ENCODE measurements at regions not wholly inside any gene's neighbourhood (a gene's known extent, or its start where the extent isn't known, plus 50 kb on each side); places are given as distances from the start of the nearest gene placed in this dataset.

GRCh38 chr6:131410785-131411184, 162.2 kb upstream of the ARG1 start:
- TF ChIP-seq POLR2AphosphoS5 (IDR thresholded peaks at IDR 0.05; ENCODE audit: low read depth, low read length) = no peak
- TF ChIP-seq TAF1 (IDR thresholded peaks at IDR 0.05; ENCODE audit: borderline replicate concordance, insufficient read depth, low read length) = no peak
- no peak for TF ChIP-seq REST (IDR thresholded peaks at IDR 0.05; ENCODE audit: insufficient read depth in 1 of 2, low read depth in 2 of 2, low read length in 2 of 2)
- TF ChIP-seq SIN3A (IDR thresholded peaks at IDR 0.05; ENCODE audit: borderline replicate concordance, insufficient read depth, low read length) = no peak
- TF ChIP-seq FOXP2 (optimal IDR thresholded peaks at IDR 0.05; ENCODE audit: borderline replicate concordance, extremely low read depth, extremely low read length, insufficient read depth) = no peak

Measured in PFSK-1 (cell line).